ENCODE measurements at regions not wholly inside any gene's neighbourhood (a gene's known extent, or its start where the extent isn't known, plus 50 kb on each side); places are given as distances from the start of the nearest gene placed in this dataset.

DNA sequence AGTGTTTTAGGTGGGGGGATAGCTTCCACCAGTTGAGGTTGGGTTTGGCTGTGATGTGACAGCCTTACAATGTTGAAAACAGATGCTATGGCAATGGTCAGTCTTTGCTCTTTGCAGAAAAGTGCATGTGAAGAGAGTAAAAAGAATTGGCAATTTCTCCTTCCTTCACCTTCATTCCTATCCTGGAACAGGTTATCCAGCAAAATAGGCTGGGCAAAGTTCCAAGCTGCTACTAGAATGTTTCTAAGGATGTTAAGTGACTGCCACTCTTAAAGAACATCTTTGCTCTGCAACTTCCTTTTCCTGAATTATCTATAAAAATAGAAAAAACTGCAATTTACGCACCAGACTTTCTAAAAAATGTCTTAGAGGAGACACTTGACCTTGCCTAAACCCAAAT is 50.1 kb upstream of the MYCBP2 start:
- DNase-seq (ENCODE audit: low spot score in 2 of 2) = no peak
- no peak for ATAC-seq
- Mint-ChIP-seq H3K36me3 (no peaks in the 10 kb centered on the region), H3K27ac (no peak overlapping the region), H3K9me3 (no peaks in the 10 kb centered on the region), H3K4me1 (peaks cover 8% of the 10 kb centered on the region), H3K4me3 (no peak overlapping the region)

All from stimulated activated effector memory CD8-positive, alpha-beta T cell treated with anti-CD3 and anti-CD28 coated beads, Interleukin-12 subunit alpha, Interleukin-12 subunit beta, amount 100 ng/mL, for 72 hours (primary cell).